Parathyroid adenoma (tissue), 2 donors: ENCODE measurements at regions not wholly inside any gene's neighbourhood (a gene's known extent, or its start where the extent isn't known, plus 50 kb on each side); places are given as distances from the start of the nearest gene placed in this dataset.

ENCODE experiments used
- H2AFZ ChIP-seq: fragments of 300-600 bp; sonication (generic); one replicate; pipeline ENCODE4 v1.7.0; 2017; ENCODE audit warnings: antibody characterized with exemption, mild to moderate bottlenecking
- H3K27ac ChIP-seq: fragments of 300-600 bp; sonication (generic); one replicate; pipeline ENCODE4 v1.7.0; 2017
- H3K27me3 ChIP-seq: fragments of 300-600 bp; sonication (generic); one replicate; pipeline ENCODE4 v1.7.0; 2017; ENCODE audit warnings: low read length; ENCODE audit not compliant: control insufficient read depth, insufficient read depth
- H3K36me3 ChIP-seq: fragments of 300-600 bp; sonication (generic); one replicate; pipeline ENCODE4 v1.7.0; 2017; ENCODE audit warnings: low read length; ENCODE audit not compliant: control insufficient read depth, insufficient read depth
- H3K4me1 ChIP-seq: fragments of 300-600 bp; sonication (generic); one replicate; pipeline ENCODE4 v1.7.0; 2017; ENCODE audit warnings: control low read depth
- H3K4me2 ChIP-seq: fragments of 300-600 bp; sonication (generic); one replicate; pipeline ENCODE4 v1.7.0; 2017; ENCODE audit warnings: low read length
- H3K4me3 ChIP-seq: fragments of 300-600 bp; sonication (generic); one replicate; pipeline ENCODE4 v1.7.0; 2017; ENCODE audit warnings: low read depth, low read length
- H3K79me2 ChIP-seq: fragments of 300-600 bp; sonication (generic); one replicate; pipeline ENCODE4 v1.7.0; 2017; ENCODE audit warnings: control low read depth
- H3K9ac ChIP-seq: fragments of 300-600 bp; sonication (generic); one replicate; pipeline ENCODE4 v1.7.0; 2017; ENCODE audit warnings: mild to moderate bottlenecking
- H3K9me3 ChIP-seq: fragments of 300-600 bp; sonication (generic); one replicate; pipeline ENCODE4 v1.7.0; 2017; ENCODE audit warnings: low read length; ENCODE audit not compliant: control insufficient read depth
- TF ChIP-seq, protein P1 (sequence below): fragments of 300-600 bp; sonication (generic); IDR thresholded peaks from one replicate; pipeline ENCODE4 v1.7.0; 2017; ENCODE audit warnings: antibody characterized with exemption, mild to moderate bottlenecking
- donor health status: primary hyperparathyroidism.

DNA sequence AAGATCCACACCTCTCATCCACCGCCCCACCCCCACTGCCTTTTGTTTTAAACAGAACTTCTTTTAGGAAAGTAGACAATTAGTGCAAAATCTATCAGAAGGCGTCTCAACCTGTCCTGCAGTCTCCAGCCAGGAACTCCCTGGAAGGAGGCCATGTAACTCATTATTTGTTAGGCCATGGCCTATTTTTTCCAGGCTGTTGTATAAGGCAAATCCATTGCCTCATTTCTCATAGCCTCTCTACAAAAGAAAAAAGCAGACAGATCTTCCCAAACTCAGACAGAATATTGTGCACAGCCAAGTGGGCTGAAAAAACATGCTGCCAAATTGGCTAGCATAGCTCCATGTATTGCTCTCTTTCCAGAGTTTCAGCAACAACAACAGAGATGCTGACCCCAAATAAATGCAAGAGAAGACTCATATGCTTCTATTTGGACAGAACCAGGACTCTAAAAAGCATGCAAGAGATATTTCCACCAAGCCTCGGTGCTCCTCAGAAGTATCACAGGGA is 770.7 kb upstream of the CXADR start:
- H3K9ac ChIP-seq, result no peak overlapping the region
- no peak overlapping the region for H3K4me3 ChIP-seq
- no peaks in the 10 kb centered on the region for H3K4me1 ChIP-seq
- no peak overlapping the region for H3K4me2 ChIP-seq
- no peaks in the 10 kb centered on the region for H3K9me3 ChIP-seq
- TF ChIP-seq, protein P1, sequence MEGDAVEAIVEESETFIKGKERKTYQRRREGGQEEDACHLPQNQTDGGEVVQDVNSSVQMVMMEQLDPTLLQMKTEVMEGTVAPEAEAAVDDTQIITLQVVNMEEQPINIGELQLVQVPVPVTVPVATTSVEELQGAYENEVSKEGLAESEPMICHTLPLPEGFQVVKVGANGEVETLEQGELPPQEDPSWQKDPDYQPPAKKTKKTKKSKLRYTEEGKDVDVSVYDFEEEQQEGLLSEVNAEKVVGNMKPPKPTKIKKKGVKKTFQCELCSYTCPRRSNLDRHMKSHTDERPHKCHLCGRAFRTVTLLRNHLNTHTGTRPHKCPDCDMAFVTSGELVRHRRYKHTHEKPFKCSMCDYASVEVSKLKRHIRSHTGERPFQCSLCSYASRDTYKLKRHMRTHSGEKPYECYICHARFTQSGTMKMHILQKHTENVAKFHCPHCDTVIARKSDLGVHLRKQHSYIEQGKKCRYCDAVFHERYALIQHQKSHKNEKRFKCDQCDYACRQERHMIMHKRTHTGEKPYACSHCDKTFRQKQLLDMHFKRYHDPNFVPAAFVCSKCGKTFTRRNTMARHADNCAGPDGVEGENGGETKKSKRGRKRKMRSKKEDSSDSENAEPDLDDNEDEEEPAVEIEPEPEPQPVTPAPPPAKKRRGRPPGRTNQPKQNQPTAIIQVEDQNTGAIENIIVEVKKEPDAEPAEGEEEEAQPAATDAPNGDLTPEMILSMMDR, result no peak
- H3K27ac ChIP-seq, result no peak overlapping the region
- no peaks in the 10 kb centered on the region for H3K79me2 ChIP-seq
- no peak overlapping the region for H2AFZ ChIP-seq
- no peaks in the 10 kb centered on the region for H3K36me3 ChIP-seq
- H3K27me3 ChIP-seq, result no peaks in the 10 kb centered on the region

DNA sequence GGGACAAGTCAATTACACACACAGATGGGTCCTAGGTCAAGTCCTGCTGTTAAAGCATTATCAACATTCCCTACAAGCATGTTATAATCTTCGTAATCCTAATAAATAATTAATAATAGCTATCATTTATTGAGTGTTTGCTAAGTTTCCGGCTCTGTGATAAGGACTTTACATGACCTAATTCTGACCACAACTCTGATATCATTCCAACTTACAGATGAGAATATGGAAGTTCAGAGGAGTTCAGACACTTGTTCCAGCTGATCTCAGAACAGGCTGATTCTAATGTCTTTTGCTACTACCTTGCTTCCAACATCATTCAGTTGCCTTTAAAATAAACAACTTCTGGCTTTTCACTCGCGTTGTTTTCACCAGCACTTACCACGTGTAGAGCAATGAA is 770.1 kb upstream of the CXADR start:
- Histone ChIP-seq H3K27ac (no peak overlapping the region), H3K9me3 (no peaks in the 10 kb centered on the region), H3K36me3 (no peaks in the 10 kb centered on the region), H3K9ac (no peak overlapping the region), H3K27me3 (no peaks in the 10 kb centered on the region), H3K4me1 (no peaks in the 10 kb centered on the region), H3K4me2 (no peak overlapping the region), H3K79me2 (no peaks in the 10 kb centered on the region), H3K4me3 (no peak overlapping the region), H2AFZ (no peak overlapping the region)
- TF ChIP-seq, protein P1, result no peak

DNA sequence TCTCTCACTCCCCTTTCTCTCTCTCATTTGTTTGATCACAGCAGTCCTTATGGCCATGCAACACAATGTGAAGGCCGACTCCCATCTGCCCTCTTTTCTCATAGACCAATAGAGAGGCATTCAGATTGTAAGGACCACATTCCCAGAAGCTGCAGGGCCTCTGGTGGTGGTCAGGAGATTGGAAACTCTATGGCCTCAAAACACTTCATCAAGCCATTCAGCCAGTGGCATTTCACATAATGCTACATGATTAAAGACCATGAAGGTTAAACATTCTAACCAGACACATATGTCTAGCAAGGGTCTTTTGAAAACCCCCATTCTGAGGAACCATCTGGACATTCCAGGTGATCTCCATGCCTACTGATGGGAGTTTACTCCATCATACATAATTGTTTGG is 769.5 kb upstream of the CXADR start:
- no peak overlapping the region for H3K4me3 ChIP-seq
- no peaks in the 10 kb centered on the region for H3K27me3 ChIP-seq
- H3K4me2 ChIP-seq, result no peak overlapping the region
- no peak overlapping the region for H3K9ac ChIP-seq
- H3K27ac ChIP-seq, result no peak overlapping the region
- H3K36me3 ChIP-seq, result no peaks in the 10 kb centered on the region
- H3K4me1 ChIP-seq, result no peaks in the 10 kb centered on the region
- H3K79me2 ChIP-seq, result no peaks in the 10 kb centered on the region
- H3K9me3 ChIP-seq, result no peaks in the 10 kb centered on the region
- TF ChIP-seq, protein P1, result no peak
- no peak overlapping the region for H2AFZ ChIP-seq

DNA sequence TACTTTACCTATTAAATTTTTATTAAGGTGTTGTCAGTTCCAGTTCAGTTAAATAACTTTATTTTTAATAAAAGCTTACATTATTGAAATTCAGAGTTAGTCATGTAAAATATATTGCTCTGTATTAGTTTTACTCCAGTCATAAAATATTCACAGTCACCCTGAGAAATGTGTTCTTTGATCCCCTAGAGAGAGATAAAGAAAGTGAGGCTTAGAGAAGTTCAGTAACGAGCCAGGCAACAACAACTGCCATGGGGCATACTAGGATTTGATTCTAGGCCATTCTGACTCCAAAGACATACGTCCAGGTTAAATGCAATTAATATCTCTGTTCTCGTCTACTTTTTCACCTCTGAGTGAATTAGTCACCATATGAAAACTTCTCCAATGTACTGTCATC is 761.9 kb upstream of the CXADR start:
- no peak overlapping the region for H3K9ac ChIP-seq
- H3K27me3 ChIP-seq, result no peaks in the 10 kb centered on the region
- TF ChIP-seq, protein P1, result no peak
- H3K36me3 ChIP-seq, result no peaks in the 10 kb centered on the region
- no peak overlapping the region for H2AFZ ChIP-seq
- H3K4me1 ChIP-seq, result no peaks in the 10 kb centered on the region
- H3K79me2 ChIP-seq, result no peaks in the 10 kb centered on the region
- no peak overlapping the region for H3K27ac ChIP-seq
- H3K4me2 ChIP-seq, result no peak overlapping the region
- peaks cover 2% of the 10 kb centered on the region for H3K9me3 ChIP-seq
- no peak overlapping the region for H3K4me3 ChIP-seq

DNA sequence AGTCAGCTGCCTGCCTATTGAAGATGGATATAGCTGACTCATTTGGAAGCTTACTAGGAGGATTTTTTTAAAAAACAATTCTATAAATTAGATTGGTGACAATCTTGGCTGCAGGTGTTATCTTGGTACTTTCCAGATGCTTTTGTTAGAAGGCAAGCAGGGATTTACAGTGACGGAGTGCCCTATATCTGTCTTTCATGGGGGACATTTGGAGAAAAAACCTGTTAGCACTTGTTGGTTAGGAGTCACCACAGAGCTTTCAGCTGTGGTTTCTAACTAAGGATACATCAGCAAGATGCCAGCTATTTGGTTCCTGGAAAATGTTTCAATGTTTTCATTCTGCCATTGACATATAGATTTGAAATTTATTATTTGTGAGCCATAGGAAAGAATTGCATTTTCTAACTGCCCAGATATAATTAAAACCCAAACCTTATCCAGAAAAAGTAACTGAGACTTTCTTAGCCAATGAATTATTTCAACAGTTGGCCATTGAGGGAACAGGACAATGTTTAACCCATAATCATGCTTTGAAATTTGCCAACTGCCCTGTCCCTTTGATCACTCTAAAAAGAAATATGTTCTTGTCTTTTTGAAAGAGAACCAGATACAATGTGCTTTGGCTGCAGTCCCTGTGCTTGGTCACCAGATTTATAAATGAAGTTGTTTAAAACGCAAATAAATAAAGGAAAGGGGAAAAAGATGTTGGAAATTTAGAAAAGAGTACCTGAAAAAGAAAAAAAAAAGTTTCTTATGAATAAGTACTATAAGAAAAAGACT is 761.0 kb upstream of the CXADR start:
- Histone ChIP-seq H3K9ac (no peak overlapping the region), H3K79me2 (no peaks in the 10 kb centered on the region), H3K4me3 (no peak overlapping the region), H3K36me3 (no peaks in the 10 kb centered on the region), H3K27me3 (no peaks in the 10 kb centered on the region), H3K4me2 (no peak overlapping the region), H3K9me3 (peaks cover 2% of the 10 kb centered on the region), H3K4me1 (no peaks in the 10 kb centered on the region), H3K27ac (no peak overlapping the region), H2AFZ (no peak overlapping the region)
- TF ChIP-seq, protein P1, result no peak
